HG02571 (cell line): ENCODE measurements at regions not wholly inside any gene's neighbourhood (a gene's known extent, or its start where the extent isn't known, plus 50 kb on each side); places are given as distances from the start of the nearest gene placed in this dataset.
"Not testable (repeated sequence)": the region's sequence is repeated elsewhere in the genome, so short reads cannot be mapped to it uniquely, and the experiment has no call there.

Experiments used
- ATAC-seq: cut with Tn5 transposase; IDR thresholded peaks from one replicate; pipeline ENCODE4 v1.9.1; 2021; ENCODE audit warnings: mild to moderate bottlenecking, moderate library complexity; ENCODE audit not compliant: unreplicated experiment

DNA sequence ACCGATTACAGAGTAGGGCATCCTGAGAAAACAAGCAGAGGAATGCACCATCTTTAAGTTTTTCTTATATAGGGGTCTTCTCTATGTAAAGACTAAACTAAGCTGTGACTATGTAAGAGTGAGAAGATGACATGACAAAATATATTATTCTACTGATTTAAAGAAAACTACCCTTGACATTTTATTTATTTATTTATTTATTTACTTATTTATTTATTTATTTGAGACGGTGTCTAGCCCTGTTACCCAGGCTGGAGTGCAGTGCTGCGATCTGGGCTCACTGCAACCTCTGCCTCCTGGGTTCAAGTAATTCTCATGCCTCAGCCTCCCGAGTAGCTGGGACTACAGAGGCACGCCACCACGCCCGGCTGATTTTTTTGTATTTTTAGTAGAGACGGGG is 320.4 kb upstream of the SASH1 start:
- not testable (repeated sequence) for ATAC-seq

- ATAC-seq = no peak
These were observed 315.4 kb upstream of the SASH1 start for GRCh38 chr6:148027201-148027600.

DNA sequence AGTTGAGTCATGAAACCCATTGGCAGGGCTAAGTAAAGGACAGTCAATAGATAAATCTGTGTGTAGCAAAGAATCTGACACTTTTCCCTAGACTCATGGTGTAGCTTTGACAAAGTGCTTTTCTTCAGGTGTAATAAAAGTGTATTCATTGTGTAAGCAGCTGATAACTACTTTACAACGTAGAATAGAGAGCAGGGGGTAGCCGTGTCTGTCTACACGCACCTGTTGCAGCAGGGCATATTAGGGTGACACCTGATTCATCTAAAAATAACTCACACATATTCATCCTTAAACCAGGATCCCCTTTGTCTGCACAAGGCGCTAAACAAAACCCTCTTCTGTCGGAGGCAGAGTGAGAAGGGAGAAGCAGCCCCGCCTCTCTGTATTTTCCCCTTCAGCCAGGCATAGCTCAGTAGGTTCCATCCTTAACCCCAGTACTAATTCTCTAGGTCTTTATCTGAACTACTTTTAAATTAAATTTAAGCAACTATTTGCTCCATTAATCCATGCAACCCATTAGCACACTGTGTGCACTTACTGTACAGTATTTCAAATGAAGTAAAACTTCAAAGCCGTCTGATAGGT is 306.7 kb upstream of the SASH1 start:
- no peak for ATAC-seq

DNA sequence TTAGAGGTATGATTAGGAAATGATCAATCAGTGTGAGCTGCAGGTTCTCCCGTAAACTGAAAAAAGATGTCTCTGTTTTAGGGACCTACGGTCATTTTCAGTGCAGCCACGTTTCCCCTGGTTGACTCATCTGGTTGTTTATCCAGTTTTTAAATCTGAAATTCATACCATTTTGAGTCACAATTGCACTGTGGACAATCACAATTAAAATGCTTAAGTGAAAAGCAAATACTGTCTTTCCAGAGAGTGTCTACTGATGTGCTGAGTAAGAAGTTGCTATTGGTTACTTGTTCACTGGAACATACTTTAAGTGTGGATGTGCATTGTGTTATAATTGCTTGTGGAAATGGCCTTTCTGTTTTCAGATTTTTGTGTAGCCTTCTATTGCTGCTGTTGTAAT is 305.1 kb upstream of the SASH1 start:
- ATAC-seq = no peak

GRCh38 chr6:148041546-148041945 is 301.1 kb upstream of the SASH1 start:
- no peak for ATAC-seq

DNA sequence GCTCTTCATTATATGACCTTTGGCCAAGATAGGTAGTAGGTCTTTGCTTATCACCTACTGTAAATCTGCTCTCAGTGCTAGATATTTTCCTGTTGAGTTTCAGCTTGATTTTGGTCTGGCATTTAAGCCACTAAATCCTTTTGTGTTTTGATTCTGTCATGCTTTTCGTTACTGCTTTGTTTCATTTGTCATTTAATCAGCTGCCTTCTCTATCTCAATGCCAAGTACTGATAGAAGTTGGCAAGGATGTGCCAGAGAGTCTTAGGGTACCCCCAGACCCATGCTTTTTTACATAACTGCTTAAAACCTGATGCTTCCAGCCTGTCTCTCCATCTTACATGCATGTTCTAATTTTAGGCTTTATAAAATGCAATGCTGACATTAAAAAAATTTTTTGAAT is 300.1 kb upstream of the SASH1 start:
- no peak for ATAC-seq

- no peak for ATAC-seq
These were observed 298.3 kb upstream of the SASH1 start for GRCh38 chr6:148044261-148044751.

GRCh38 chr6:148044921-148045320 is 297.7 kb upstream of the SASH1 start:
- ATAC-seq = no peak

DNA sequence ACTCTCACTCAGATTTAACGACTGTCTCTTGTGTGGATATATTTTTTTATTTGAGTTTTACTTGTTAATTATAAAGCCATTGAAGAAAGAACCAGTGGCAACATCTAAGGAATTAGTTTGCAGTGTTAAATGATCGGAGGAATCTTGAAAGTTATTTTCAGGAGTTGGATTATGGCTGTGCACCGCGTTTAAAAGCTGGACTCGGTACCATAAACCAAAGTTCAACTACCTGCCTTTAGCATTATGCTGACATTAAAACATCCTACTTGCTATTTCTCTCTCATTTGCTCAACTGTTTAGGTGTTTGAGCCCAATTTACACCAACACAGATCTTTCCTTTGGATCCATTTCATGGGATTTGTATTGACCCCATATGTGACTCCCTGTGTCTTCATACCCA is 289.4 kb upstream of the SASH1 start:
- no peak for ATAC-seq

DNA sequence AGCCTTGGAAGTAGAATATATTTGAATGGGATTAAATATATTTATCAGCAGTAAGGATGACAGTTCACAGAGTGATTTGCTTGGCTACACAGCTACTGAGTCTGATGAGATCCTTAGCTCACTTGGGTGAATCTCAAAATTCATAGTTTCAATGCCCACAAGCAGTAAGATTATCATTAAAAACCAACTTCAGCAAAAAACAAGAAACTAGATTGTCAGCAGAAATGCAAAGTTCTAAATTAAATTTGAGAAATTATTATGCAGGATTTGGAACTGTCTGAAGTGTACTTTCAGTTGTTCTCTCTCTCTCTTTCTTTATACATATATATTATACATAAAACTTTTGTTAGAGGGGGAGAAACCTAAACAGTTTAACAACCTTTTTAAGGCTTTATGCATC is 288.8 kb upstream of the SASH1 start:
- ATAC-seq = no peak

DNA sequence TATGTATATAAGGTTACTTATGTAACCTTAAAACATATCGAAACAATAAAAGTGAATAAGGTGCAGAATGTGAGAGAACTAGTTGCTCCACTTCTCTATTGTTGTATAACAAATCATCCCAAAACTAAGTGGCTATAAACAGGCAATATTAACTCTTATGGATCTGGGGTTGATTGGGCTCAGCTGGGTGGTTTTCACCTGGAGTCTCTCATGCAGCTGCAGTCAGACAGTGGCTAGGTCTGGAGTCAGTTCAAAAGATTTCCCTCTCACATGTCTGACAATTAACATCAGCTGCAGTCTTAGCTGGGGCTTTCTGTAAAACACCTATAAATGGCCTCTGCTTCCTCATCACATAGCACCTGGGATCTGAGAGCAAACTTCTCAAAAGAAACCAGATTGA is 288.4 kb upstream of the SASH1 start:
- ATAC-seq = no peak

DNA sequence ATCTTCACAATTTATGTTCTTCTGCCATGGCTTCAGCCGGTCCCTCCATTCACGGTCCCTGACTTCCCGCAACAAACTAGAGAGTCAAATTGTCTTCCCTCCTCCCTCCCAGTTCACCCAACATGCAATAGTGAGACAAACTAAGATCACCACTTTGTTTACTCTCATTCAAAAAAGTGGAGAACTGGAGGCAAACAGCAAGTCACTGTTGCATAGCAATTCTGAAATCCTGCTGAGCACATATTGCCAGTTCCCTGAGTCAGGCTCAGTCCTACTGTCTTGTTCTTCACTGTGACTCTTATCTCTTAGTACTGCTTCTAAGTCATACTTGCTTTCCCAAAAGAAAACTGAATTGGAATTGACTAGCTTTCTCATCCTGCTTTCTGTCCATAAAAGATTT is 287.2 kb upstream of the SASH1 start:
- no peak for ATAC-seq

DNA sequence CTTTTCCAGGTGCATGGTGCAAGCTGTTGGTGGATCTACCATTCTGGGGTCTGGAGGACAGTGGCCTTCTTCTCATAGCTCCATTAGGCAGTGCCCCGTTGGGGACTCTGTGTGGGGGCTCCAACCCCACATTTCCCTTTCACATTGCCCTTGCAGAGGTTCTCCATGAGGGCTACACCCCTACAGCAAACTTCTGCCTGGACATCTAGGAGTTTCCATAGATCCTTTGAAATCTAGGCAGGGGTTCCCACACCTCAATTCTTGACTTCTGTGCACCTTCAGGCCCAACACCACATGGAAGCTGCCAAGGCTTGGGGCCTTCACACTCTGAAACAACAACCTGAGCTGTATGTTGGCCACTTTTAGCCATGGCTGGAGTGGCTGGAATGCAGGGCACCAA is 282.8 kb upstream of the SASH1 start:
- no peak for ATAC-seq

DNA sequence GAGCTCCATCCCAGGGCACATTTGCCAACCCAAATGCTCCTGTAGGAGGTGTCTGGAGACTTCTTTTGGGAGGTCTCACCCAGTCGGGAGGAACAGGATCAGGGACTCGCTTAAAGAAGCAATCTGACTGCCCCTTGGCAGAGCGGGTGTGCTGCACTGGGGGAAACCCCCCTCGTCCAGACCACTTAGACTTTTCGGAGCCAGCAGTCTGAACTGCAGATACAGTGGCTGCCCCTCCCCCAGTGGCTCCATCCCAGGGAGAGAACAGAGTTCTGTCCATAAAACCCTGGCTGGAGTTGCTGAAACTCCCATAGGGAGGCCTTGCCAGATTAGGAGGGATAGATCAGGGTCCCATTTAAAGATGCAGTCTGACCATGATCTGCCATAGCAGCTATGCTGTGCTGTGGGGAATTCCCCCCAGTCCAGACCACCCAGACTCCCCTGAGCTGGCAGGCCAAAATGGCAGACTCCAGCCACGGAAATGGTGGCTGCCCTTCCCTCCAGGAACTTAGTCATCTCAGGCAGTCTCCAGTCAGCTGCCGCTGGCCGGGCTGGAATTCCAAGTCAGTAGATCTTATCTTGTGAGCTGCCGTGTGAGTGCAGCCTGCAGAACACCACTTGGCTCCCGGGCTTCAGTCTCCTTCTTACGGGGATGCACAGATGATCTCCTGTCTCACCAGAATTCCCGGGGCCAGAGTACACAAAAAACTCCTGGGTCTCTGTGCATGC is 278.1 kb upstream of the SASH1 start:
- ATAC-seq = no peak

DNA sequence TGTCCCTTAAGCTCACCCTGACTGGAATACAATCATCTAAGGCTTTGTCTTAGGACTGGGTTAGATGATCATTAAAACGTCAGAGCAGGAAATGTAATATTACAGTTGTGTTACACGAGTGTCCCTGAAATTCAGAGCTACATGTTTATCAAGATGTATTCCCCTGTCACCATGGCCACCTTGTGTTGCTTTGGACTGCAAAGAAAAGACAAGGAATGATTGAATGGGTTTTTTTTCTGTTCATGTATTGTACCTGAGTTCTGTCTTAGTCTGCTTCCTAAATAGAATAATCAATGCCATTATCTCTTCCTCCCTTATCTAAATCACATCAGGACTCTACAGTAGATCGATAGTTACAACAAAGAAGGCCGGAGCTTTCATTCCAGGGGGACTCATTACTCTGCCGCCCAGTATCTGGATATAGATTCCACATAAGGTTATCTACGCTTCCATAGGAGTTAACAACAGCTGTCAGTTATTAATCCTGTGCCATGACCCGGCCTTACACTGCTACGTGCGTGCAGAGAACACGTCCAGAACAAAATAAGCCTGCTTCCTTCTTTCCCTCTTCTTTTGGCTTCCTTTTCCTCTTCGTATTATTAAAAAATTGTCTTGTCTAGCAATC is 274.1 kb upstream of the SASH1 start:
- no peak for ATAC-seq

DNA sequence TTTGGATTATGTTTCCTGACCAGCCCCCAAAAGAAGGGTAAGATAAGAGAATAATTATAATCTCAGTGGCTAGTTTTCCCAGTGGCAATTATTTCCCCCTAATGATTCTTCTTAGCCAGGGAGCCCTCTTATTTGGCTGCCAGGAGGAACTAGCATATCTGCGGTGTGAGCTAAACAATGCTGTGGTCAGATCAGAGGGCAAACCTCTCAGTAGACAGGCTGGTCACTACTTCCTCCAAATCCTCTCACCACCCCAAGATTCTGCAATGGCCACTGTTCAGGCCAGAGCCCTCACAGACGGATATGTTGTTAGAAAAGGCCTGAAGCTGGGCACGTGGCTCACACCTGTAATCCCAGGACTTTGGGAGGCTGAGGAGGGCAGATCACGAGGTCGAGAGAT is 273.4 kb upstream of the SASH1 start:
- no peak for ATAC-seq

- no peak for ATAC-seq
These were observed 268.3 kb upstream of the SASH1 start for GRCh38 chr6:148074291-148074690.

DNA sequence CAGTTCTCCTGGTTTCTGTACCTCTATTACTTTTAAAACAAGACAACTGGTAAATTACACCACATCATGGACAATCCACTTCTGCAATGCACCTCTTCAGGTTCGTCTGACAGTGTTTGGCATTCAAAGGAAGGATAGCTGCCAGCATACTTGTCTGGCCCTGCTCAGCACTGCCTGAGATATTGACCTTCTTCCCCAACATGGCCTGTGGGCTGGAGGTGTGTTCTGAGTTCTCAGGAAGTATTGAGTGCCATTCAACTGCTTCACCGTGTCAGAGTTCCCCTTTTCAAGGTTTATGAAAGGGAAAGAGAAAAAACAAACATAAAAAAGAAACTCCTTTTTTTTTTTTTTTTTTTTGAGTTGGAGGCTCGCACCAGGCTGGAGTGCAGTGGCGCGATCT is 267.9 kb upstream of the SASH1 start:
- no peak for ATAC-seq

DNA sequence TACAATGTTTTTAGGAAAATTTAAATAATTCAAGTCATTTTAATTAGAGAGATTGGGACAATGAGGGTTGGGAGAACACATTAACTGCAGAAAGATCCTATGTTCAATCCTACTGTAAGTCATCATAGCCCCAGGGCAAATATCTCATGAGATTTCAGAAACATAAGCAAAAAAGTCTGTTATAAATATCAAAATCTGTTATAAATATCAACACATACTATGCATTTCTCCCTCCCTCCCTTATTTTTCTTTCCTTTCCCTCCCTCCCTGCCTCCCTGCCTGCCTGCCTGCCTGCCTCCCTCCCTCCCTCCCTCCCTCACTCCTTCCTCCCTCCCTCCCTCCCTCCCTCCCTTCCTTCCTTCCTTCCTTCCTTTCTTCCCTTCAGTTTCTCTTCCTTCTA is 267.3 kb upstream of the SASH1 start:
- no peak for ATAC-seq

DNA sequence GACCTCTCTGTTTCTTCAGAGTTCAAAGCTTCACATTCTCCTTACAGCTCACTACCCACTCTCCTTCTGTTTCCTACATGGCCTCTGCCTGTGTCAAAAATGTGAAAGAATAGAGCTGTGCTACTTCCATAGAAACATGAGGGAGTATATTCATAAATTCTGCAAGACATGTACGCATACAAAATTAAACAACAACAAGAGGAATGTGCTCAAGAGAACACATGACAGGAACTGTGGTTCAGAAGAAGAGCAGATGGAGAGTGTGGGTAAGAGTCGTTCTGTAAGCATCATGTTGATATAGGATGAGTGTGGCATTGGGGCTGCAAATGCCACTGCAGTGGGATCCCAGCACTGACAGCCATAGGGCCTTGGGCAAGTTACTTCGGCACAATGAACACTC is 266.6 kb upstream of the SASH1 start:
- ATAC-seq = no peak

DNA sequence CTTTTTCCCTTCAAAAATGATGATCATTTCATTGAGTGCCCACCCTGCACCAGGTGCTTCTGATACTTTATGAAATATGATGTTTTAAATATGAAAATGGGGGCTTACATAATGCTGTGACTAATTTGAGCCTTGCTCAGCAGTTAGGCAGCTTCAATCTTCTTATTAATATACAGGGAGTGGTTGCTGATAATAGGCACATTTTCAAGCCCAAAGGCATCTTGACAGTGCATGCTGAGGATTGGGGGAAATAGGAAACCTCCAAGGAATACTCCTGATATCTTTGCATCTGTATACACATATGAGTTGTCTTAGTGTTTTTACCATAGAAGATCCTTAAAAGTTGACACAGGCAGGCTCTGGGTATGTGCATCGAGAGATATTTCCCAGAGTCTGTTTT is 262.3 kb upstream of the SASH1 start:
- ATAC-seq = no peak

GRCh38 chr6:148081076-148081475 is 261.6 kb upstream of the SASH1 start:
- no peak for ATAC-seq
